ENCODE measurements at regions not wholly inside any gene's neighbourhood (a gene's known extent, or its start where the extent isn't known, plus 50 kb on each side); places are given as distances from the start of the nearest gene placed in this dataset.
"Not testable (repeated sequence)": the region's sequence is repeated elsewhere in the genome, so short reads cannot be mapped to it uniquely, and the experiment has no call there.

DNA sequence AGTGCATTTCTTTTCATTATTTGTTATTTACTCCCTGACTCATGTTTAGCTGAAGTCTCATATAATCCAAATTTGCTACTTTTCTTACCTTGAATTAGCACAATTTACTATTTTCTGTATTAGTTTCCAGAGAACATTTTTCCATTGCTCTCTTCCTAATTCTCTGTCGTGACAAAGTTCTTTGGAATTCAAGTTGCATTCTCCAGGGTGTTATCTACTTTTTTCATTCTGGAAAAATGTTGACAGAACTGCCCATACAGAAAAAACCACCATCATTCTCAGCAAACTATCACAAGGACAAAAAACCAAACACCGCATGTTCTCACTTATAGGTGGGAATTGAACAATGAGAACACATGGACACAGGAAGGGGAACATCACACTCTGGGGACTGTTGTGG, 67.3 kb upstream of the SGIP1 start:
- TF ChIP-seq EGR1 (IDR thresholded peaks at IDR 0.05; ENCODE audit: borderline replicate concordance in 1 of 2, low read depth in 2 of 2, low read length in 2 of 2); IKZF2 (IDR thresholded peaks at IDR 0.05); EP300 (IDR thresholded peaks at IDR 0.05; ENCODE audit: borderline replicate concordance in 1 of 2, control insufficient read depth in 1 of 2, low read depth in 2 of 2, low read length in 2 of 2): not testable (repeated sequence)
- TF ChIP-seq, protein P1, sequence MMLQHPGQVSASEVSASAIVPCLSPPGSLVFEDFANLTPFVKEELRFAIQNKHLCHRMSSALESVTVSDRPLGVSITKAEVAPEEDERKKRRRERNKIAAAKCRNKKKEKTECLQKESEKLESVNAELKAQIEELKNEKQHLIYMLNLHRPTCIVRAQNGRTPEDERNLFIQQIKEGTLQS (IDR thresholded peaks at IDR 0.05; ENCODE audit: borderline replicate concordance, extremely low read depth, low read depth, low read length), result not testable (repeated sequence)

Data from GM12878 (cell line).